K562 (cell line): ENCODE measurements at regions not wholly inside any gene's neighbourhood (a gene's known extent, or its start where the extent isn't known, plus 50 kb on each side); places are given as distances from the start of the nearest gene placed in this dataset.

Experiments
- GATA2 ChIP-seq: sonication (generic); formaldehyde crosslinking; IDR thresholded peaks from 2 replicates; pipeline ENCODE4 v1.4.0; 2020; ENCODE audit warnings: mild to moderate bottlenecking, missing genetic modification reagents
- MEF2D ChIP-seq: conservative IDR thresholded peaks from 2 replicates; pipeline ENCODE4 v1.6.1; 2016; ENCODE audit warnings: low read depth, missing genetic modification characterization, missing compliant biosample characterization
- NONO ChIP-seq, 2 experiments: fragments of 200-400 bp in 1 of 2; fragments of 450-650 bp in 1 of 2; formaldehyde crosslinking in 1 of 2; IDR thresholded peaks; 2 replicates each; pipeline ENCODE4 v1.6.1; 2017; ENCODE audit warnings: low read depth in 2 of 2, mild to moderate bottlenecking in 2 of 2, moderate library complexity in 2 of 2, low read length in 1 of 2
- ZNF197 ChIP-seq: fragments of 200-800 bp; sonication (Bioruptor generic); IDR thresholded peaks from 2 replicates; pipeline ENCODE4 v1.6.1; 2016; ENCODE audit warnings: low read depth, missing genetic modification characterization, missing compliant biosample characterization
- TF ChIP-seq, protein P1 (sequence below), 3 experiments: IDR thresholded peaks in 2 of 3; conservative IDR thresholded peaks in 1 of 3; 2 replicates each; pipeline ENCODE4 v1.5.1; 2011 to 2012; ENCODE audit warnings: low read length in 3 of 3, mild to moderate bottlenecking in 3 of 3, control low read depth in 2 of 3, improper control_type of control experiment in 1 of 3, inconsistent platforms in 1 of 3, low read depth in 1 of 3, mixed read lengths in 1 of 3, moderate library complexity in 1 of 3; ENCODE audit not compliant: insufficient read depth in 2 of 3
- TF ChIP-seq, protein P2 (sequence below): fragments of 450-650 bp; IDR thresholded peaks from 2 replicates; pipeline ENCODE4 v1.6.1; 2016; ENCODE audit warnings: missing biosample characterization, missing genetic modification characterization
- TF ChIP-seq, protein P3 (sequence below): sonication (generic); formaldehyde crosslinking; IDR thresholded peaks from 2 replicates; pipeline ENCODE4 v1.8.0; 2022; ENCODE audit warnings: missing genetic modification reagents, mild to moderate bottlenecking, borderline replicate concordance

DNA sequence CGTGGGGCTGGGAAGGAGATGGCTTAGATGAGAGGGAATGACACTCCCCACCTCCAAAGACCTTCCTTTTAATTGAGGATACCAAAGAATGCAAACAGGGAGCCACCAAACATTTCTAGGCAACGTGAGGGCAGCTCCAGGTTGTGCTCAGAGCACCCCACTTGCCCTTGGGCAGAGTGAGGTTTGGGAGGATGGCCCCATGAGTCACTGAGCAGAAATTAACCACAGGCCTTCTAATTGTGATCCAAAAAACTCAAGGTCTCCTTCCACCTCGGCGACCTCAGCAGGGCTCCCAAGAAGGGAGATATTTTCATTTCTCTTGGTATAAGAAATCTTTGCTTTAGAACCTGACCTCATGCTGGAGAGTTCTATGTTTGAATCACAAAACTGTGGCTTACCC lies 305.0 kb upstream of the TPM1 start:
- TF ChIP-seq ZNF197 (CRISPR knock-in tag) (no peak), GATA2 (no peak), MEF2D (tag) (no peak), NONO (IDR thresholded peaks at IDR 0.05; ENCODE audit: low read depth in 2 of 2, low read length in 1 of 2) (no peak)
- TF ChIP-seq, protein P1, sequence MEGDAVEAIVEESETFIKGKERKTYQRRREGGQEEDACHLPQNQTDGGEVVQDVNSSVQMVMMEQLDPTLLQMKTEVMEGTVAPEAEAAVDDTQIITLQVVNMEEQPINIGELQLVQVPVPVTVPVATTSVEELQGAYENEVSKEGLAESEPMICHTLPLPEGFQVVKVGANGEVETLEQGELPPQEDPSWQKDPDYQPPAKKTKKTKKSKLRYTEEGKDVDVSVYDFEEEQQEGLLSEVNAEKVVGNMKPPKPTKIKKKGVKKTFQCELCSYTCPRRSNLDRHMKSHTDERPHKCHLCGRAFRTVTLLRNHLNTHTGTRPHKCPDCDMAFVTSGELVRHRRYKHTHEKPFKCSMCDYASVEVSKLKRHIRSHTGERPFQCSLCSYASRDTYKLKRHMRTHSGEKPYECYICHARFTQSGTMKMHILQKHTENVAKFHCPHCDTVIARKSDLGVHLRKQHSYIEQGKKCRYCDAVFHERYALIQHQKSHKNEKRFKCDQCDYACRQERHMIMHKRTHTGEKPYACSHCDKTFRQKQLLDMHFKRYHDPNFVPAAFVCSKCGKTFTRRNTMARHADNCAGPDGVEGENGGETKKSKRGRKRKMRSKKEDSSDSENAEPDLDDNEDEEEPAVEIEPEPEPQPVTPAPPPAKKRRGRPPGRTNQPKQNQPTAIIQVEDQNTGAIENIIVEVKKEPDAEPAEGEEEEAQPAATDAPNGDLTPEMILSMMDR (IDR thresholded peaks at IDR 0.05 in 2 of 3, conservative IDR thresholded peaks at IDR 0.05 in 1 of 3; ENCODE audit: insufficient read depth in 2 of 3, low read depth in 1 of 3, low read length in 3 of 3) = no peak
- TF ChIP-seq, protein P2, sequence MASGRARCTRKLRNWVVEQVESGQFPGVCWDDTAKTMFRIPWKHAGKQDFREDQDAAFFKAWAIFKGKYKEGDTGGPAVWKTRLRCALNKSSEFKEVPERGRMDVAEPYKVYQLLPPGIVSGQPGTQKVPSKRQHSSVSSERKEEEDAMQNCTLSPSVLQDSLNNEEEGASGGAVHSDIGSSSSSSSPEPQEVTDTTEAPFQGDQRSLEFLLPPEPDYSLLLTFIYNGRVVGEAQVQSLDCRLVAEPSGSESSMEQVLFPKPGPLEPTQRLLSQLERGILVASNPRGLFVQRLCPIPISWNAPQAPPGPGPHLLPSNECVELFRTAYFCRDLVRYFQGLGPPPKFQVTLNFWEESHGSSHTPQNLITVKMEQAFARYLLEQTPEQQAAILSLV (tag) = no peak
- TF ChIP-seq, protein P3, sequence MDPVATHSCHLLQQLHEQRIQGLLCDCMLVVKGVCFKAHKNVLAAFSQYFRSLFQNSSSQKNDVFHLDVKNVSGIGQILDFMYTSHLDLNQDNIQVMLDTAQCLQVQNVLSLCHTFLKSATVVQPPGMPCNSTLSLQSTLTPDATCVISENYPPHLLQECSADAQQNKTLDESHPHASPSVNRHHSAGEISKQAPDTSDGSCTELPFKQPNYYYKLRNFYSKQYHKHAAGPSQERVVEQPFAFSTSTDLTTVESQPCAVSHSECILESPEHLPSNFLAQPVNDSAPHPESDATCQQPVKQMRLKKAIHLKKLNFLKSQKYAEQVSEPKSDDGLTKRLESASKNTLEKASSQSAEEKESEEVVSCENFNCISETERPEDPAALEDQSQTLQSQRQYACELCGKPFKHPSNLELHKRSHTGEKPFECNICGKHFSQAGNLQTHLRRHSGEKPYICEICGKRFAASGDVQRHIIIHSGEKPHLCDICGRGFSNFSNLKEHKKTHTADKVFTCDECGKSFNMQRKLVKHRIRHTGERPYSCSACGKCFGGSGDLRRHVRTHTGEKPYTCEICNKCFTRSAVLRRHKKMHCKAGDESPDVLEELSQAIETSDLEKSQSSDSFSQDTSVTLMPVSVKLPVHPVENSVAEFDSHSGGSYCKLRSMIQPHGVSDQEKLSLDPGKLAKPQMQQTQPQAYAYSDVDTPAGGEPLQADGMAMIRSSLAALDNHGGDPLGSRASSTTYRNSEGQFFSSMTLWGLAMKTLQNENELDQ (CRISPR knock-in tag) = no peak
